ENCODE measurements at regions not wholly inside any gene's neighbourhood (a gene's known extent, or its start where the extent isn't known, plus 50 kb on each side); places are given as distances from the start of the nearest gene placed in this dataset.

GRCh38 chr18:47721876-47722275 is 208.6 kb downstream of the SMAD2 start:
- no peak for TF ChIP-seq CTCF (IDR thresholded peaks at IDR 0.05)
- Histone ChIP-seq H3K4me3 (no peak overlapping the region), H3K36me3 (ENCODE audit: low read depth) (no peaks in the 10 kb centered on the region), H3K9me3 (no peaks in the 10 kb centered on the region), H3K4me1 (ENCODE audit: low read depth) (peaks cover 7% of the 10 kb centered on the region)
- ATAC-seq, result no peak
- intact Hi-C loops (cut with DNase I, micrococcal nuclease), result no loop called here
- no peak for DNase-seq

- no peak for ATAC-seq
- Histone ChIP-seq H3K9me3 (no peaks in the 10 kb centered on the region), H3K4me3 (no peak overlapping the region), H3K36me3 (ENCODE audit: low read depth) (no peaks in the 10 kb centered on the region), H3K4me1 (ENCODE audit: low read depth) (peaks cover 10% of the 10 kb centered on the region)
- DNase-seq, result no peak
- intact Hi-C loops (cut with DNase I, micrococcal nuclease), result no loop called here
- no peak for TF ChIP-seq CTCF (IDR thresholded peaks at IDR 0.05)
Measured at GRCh38 chr18:47720741-47721140, 209.7 kb downstream of the SMAD2 start.

- DNase-seq (no peak), ATAC-seq (no peak)
- Histone ChIP-seq H3K36me3 (ENCODE audit: low read depth) (no peaks in the 10 kb centered on the region), H3K4me1 (ENCODE audit: low read depth) (peaks cover 13% of the 10 kb centered on the region), H3K4me3 (no peak overlapping the region), H3K9me3 (no peaks in the 10 kb centered on the region)
- intact Hi-C loops (cut with DNase I, micrococcal nuclease), result no loop called here
- no peak for TF ChIP-seq CTCF (IDR thresholded peaks at IDR 0.05)
Measured at GRCh38 chr18:47719096-47719780, 211.2 kb downstream of the SMAD2 start.

- no peaks in the 10 kb centered on the region for H3K36me3 ChIP-seq (ENCODE audit: low read depth)
- TF ChIP-seq CTCF (IDR thresholded peaks at IDR 0.05), result no peak
- ATAC-seq (no peak), DNase-seq (no peak)
- no peak overlapping the region for H3K4me3 ChIP-seq
- intact Hi-C loops (cut with DNase I, micrococcal nuclease), result no loop called here
- H3K9me3 ChIP-seq, result no peaks in the 10 kb centered on the region
- H3K4me1 ChIP-seq (ENCODE audit: low read depth), result peaks cover 13% of the 10 kb centered on the region
Measured at GRCh38 chr18:47718646-47719045, 211.8 kb downstream of the SMAD2 start.

- intact Hi-C loops (cut with DNase I, micrococcal nuclease), result no loop called here
- H3K4me3 ChIP-seq, result no peak overlapping the region
- no peak for TF ChIP-seq CTCF (IDR thresholded peaks at IDR 0.05)
- DNase-seq (peak in 1 of 3 donors; percentile 38), ATAC-seq (peak; percentile 68)
- H3K9me3 ChIP-seq, result no peaks in the 10 kb centered on the region
- no peaks in the 10 kb centered on the region for H3K36me3 ChIP-seq (ENCODE audit: low read depth)
- H3K4me1 ChIP-seq (ENCODE audit: low read depth), result peaks cover 13% of the 10 kb centered on the region
Measured at GRCh38 chr18:47717257-47717656, 213.2 kb downstream of the SMAD2 start.
